ENCODE measurements at regions not wholly inside any gene's neighbourhood (a gene's known extent, or its start where the extent isn't known, plus 50 kb on each side); places are given as distances from the start of the nearest gene placed in this dataset.

DNA sequence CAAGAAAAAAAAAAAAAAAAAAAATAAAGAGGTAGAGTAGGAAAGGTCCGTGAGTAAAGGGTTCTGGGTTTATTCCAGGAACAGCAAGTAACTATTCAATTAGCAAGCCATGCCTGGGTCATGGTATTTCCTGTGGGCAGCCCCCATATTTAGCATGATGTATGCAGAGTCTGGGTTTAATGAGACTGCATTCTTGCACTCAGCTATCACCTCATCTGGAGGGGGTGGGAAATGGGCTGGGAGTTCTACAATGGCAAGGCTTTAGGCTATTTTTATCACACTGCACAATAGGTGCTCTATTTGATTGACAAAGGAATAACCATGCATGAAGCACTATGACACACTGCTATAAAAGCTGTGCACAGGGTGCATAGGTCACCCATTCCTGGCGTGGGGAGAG is 104.0 kb upstream of the CCL2 start:
- no peak for DNase-seq (ENCODE audit: extremely low read depth, low read depth)

DNA sequence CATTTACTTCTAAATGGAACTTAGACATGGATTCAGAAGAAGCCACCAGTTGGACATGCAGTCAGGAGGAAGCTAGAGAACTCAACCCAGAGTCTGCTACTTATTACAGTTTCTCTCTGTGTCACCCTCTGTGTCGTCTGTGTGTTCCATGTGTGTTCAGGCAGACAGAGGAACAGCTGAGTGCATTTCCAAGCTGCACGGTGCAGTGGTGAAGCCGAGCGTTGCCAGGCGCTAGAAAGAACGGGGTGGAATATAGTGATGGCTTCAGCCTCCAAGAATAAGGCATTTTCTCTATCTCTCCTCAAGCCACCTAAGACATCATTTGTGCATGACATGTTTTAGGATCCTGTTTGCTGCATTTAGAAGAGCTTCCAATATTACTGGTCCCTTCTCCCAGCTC is 101.1 kb upstream of the CCL2 start:
- DNase-seq (ENCODE audit: extremely low read depth, low read depth): no peak

DNA sequence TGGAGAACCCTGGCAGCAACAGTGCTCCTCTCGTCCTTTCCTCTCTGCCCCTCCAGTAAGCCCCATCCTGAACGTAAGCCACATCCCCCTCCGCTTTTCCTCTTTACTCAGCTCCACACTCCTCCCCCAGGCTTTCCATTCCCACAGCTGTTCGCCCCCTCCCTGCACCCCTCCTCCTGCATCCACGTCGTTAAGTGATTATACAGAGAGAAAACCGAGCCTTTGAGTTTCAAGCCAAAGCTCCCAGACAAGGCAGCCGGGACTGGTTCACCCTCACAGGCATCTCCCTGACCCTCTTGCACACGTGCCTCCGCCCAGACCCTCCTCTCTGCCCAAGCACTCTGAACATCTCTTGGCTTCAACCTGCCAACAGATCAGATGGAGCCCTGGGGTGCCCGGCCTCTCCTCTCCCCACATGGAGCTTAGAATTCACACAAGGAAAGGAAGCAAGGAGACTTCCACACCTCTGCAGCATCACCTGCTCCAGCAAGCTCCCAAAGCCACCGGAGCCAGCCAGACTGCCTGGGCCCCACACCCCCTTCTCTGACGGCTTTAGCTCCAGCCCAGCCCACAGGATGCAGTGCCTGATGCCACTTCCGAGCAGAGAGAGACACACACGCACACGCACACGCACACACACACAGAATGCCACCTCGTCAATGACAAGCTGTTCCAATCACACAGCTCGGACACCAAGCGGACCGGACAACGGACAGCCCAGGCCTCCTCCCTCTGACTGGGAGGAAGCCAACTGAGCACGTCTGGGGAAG is 99.9 kb upstream of the CCL2 start:
- DNase-seq (ENCODE audit: extremely low read depth, low read depth): no peak

DNA sequence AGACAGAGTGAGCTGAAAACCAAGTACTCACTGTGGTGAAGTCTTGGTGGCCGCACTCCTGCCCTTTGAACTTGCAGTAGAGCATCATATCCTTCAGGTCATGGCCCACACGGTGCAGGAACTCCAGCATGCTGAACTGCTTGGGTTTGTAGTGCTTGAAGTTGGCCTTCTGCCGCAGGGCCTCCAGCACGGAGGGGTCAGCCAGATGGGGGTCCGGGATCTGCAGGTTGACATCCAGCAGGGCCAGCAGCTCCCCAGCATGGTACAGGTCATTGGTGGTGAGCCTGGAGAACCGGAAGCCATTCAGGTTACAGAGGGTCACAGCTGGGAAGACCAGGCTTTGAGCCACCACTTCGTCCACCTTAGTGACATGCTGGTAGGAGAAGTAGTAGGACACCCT is 99.1 kb upstream of the CCL2 start:
- DNase-seq (ENCODE audit: extremely low read depth, low read depth): no peak

DNA sequence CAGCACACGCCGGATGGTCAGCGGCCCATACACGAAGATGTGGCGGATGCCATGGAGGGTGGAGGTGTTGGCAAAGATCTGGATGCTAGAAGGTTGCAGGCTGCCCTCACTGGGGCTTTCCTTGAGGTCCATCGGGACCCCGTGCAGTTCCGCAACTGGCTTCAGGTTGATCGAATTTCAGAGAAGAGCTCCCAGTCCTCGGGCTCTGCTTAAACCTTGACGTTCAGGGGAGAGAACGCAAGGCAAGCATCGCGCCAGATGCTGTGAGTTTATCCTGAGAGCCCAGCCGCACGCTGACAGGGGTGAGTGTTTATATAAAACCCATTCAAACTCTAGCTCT is 98.7 kb upstream of the CCL2 start:
- no peak for DNase-seq (ENCODE audit: extremely low read depth, low read depth)

DNA sequence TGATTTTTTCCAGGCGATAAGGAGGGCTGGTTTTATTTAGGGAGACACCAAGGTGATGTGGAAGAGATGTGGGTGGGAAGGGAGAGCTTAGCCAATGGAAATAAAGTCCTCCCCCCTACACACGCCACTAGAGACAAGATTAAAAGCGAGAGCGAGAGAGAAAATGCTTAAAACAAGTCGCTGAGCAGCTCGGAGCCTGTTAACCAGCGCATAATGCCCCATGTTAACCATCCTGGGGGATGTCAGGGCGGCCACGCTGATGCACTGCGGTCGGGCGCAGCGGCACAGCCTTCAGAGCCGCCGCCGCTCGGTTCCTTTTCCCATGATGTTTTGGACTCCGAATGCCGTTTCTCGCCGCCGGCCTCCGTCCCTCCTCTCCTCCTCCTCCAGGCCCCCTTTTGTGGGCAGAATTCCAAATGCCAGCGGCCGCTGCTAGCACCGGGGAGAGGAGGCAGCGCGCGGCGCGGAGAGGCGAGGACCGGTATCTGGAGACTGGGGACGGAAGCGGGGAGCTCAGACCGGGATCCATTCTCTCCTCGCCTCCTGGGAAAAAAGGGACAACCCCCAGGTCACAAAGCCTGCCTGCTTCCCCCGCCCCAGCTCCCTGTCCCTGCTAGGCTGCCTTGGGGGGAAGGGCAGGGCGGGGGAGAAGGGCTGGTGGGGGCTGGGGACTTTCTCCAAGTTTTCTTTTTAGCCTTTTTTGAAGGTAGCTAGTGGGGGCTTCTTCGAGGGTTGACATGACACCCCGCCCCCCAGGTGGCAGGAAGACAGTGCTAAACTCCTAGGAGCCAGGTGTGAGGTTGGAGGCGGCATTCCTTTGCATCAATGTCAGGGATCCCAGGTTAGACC is 98.1 kb upstream of the CCL2 start:
- no peak for DNase-seq (ENCODE audit: extremely low read depth, low read depth)

DNA sequence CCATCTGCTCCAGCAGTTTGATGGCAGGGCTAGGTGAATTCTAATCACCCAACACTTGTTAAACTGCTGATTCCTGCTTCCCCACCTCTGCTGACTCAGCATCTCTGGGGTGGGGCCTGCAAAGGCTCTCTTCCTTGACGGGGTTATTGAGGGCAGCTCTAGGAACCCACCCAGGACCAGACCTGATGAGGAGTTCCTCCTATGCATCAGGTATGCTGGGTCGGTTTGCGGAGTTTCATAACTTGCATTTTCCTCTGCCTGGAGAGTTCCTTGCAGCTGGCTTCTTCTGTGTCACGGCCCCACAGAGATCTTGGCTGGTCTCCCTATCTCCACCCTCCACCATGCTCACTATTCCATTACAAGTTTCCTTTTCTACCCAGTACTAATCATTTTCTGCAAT is 93.4 kb upstream of the CCL2 start:
- no peak for DNase-seq (ENCODE audit: extremely low read depth, low read depth)

DNA sequence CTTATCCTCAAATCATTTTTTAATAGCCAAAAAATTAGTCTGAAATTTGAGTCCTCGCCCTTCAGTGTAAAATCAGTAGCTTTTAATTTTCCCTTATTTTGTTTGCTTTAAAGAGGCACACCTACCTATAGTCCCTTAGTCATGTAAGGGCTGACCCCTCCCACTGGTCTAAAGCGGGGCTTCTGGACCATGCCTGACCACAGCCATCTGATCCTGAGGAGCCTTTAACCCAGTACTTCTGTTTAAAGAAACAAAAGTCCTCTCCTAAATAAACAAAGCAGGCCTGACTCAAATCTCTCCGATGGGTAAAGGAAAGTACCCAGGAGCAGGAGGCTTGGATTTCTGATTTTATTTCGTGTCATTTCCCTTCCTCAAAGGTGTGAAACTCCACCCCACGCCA is 92.0 kb upstream of the CCL2 start:
- no peak for DNase-seq (ENCODE audit: extremely low read depth, low read depth)

DNA sequence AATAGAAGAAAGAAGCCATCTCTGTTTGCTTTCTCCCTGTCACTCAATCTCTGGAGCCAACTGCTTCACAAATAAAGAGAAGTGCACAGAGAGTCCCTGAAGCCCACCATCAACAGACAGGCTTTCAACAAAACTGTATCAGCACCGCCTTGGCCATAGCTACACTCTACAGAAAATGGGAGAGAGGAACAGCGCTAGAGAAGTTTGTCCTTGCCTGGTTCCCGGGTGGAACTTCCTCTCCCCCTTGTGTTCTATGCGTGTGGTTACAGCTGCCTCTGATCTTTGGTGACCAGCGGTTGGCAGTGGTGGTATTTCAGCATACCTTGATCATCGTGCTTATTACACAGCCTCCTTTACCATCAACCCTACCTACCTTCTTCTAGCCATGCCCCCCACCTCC is 91.4 kb upstream of the CCL2 start:
- no peak for DNase-seq (ENCODE audit: extremely low read depth, low read depth)

DNA sequence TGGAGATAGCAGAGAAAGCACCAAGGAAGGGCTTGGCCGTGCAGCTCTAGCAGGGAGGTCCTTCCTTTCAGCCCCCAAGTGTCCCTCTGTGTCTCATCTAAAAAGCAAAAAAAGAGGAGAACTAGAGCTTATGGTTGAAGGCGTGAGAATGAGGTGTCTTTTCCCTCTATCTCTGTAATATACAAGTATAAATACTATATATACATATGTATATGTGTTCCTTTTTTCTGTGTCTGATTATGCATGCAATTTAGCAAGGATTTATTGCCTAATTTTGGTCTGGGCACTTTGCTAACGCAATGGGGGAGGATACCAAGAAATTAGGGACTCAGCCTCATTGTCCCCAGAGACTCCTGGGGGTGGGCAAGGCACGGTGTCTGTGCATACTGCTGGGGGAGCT is 90.2 kb upstream of the CCL2 start:
- no peak for DNase-seq (ENCODE audit: extremely low read depth, low read depth)

DNA sequence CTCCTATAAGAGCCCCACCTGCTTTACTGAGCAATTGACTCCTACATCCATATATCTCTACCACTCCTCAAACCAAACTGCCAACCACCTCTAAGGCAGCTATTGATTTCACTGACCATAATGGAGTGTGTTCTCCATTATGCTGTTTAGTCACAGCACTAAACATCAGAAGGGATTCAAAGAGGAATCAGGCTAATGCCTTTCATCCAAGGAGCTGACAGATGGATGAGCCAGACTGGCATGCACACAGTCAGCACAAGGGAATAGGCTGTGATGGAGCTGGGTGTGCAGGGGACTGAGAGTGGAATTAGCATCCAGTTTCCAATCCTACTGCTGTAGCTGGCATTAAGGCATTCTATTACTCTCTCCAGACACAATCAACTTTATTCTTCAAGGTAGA is 88.7 kb upstream of the CCL2 start:
- no peak for DNase-seq (ENCODE audit: extremely low read depth, low read depth)

DNA sequence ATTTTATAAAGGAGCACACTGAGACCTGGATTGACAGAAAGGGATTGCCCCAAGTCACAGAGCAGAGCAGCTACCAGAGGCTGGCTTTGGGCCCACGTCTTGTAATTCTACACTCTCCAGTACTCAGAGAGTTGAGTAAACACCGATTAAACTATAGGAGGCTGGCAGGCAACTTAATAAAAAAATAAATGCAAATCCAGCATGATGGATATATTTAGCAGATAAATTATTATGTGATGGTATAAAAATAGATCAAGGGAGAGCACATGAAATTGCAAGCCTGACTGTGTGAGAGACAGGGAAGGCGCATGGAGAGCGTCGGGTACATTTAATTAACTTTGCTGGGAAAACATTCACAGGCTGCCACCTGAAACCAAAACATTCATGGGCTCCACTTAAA is 87.7 kb upstream of the CCL2 start:
- no peak for DNase-seq (ENCODE audit: extremely low read depth, low read depth)

DNA sequence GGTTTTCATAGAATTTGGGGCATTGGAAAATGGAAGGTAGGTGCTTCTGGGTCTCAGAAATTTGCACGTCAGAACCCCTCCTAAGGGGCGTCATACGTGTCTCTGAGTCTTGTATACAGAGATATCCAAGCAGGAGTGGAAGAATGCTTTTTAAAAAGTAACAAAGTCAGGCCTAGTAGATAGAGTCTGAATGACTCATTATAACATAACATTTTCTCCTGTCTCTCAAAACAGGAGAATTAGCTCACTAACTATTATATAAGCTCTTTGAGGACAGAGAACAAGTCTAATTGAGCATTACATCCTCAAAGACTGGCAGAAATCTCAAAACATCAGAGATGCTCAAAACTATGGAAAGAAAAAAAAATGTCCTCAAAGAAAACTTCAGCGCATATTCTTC is 86.1 kb upstream of the CCL2 start:
- no peak for DNase-seq (ENCODE audit: extremely low read depth, low read depth)

DNA sequence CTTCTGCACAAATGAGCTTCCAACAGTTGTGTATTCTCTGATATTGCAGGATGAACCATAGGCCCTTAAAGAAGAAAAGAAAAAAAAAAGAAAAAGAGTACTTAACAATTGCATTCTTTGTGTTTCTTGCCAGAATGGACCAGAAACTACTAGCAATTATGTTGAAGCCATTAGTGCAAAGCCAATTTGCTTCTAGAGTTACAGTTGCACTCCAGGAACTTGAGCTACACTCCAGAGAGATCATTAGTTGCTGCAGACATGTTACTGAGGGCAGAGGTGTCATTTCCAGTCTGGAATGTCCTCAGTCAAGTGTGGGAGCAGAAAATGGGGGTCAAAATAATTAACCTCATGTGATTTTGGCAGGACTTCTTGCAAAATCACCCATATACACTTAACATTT is 85.6 kb upstream of the CCL2 start:
- DNase-seq (ENCODE audit: extremely low read depth, low read depth): no peak

DNA sequence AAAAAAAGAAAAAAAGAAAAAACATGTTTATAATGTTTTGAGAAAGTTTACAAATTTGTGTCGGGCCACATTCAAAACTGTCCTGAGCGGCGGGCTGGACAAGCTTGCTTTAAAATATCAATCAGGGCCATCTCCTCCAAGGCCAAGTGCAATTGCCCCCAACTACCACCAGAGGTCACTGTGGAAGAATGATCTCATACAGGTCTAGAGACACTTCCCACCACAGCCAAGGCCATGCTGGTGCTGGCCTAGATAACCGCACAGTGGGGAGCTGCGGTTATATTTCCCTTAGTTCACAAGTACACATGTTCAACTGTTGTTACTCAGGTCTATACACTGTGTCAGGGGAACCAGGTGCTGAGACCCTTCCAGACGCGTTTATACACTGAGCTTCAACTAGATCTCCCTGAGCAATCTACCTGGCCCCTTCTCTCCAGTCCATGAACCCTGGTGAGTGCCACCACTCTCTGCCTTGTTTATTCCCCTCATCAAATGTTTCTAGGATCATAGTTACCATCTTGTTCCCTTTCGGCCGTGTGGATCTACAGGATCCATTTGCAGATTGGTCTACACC is 83.8 kb upstream of the CCL2 start:
- DNase-seq (ENCODE audit: extremely low read depth, low read depth): peak; percentile 51

DNA sequence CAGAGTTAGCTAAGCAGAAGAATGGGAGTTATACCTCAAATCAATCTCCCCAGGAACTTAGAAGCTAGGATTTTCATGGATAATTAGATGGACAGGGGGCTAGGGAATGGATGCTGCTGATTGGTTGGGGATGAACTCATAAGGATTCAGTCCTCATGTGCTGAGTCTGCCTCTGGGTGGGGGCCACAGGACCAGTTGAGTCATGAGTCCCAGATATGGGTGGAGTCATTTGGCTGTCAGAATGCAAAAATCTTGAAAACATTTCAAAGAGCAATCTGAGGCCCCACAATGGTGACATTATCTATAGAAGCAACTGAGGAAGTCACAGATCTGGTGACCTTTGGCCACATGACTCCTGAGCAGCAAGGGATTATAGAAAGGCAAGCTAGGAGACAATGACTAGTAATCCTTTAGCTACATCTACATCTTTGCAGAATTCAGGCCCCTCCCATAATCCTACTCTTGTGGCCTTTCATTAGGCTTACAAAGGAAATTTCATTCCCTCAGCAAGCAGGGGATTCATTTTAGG is 82.6 kb upstream of the CCL2 start:
- DNase-seq (ENCODE audit: extremely low read depth, low read depth): no peak

DNA sequence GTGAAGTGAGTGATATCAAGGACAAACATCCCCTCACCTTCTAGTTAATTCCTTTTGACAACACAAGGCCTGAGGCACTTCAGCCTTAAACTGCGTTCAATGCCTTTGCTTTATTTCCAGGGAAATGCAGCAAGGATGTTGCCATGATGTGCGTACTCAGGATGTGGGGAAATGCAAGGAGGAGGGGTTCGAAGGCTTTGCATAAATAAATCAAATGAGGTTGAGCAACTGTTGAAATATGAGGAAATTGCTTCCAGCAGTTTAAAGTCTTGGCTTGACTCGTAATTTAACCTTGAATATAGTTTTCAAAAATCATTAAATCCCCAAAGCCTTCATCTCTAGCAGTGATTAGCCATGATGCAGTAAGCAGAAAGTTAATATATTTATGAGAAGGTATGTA is 81.8 kb upstream of the CCL2 start:
- DNase-seq (ENCODE audit: extremely low read depth, low read depth): no peak

DNA sequence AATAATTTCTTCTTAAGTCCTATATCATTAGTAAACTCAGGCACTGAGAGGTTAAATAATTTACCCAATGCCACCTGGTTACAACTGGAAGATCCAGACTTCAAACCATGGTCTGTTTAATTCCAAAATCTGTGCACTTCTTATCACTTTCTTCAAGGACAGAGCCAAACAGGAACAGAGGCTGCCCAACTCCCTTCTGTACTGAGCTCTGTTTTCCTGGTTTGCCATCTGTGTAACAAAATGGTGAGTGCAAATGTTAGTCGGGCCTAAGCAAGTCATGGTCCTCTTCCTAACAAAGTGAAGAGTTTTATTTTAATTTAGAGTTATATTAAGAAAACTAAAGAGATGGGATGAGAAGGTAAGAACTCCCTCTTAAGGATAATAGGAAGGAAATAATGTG is 80.6 kb upstream of the CCL2 start:
- no peak for DNase-seq (ENCODE audit: extremely low read depth, low read depth)

DNA sequence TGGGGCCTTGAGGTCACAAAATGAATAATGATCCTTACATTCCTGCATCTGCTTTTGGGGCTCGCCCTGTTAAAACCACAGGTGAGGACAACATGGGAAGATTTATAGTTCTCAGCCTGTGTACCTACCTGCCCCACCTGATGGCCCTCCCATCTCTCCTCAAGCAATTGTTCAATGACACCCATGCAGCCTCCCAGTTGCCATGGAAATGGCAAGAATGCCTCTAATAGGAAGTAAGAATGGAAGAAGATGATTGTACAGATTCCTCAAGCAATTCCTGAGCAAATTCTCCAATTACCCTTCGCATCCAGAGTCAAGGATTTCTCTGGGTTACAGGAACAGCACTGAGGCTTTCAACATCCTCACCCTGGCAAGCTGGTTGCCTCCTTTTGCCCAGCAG is 78.6 kb upstream of the CCL2 start:
- DNase-seq (ENCODE audit: extremely low read depth, low read depth): no peak

DNA sequence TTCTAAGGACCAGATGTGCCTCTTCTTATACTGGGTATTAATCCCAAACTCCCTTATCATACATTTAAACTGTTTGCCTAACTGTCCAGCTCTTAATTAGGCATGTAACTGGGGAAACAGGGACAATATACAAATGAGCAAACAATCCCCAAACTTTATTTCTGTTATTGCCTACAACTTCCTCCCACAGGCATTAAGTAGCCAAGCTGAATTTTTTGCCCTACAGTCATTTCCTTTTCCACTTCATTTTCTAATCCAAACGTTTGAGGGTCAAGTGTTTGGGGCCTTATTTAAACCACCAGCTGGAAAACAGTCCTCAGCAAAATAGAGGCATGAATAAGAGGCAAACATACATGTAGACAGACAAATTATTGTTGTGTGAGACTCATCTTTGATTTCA is 77.4 kb upstream of the CCL2 start:
- DNase-seq (ENCODE audit: extremely low read depth, low read depth): no peak

DNA sequence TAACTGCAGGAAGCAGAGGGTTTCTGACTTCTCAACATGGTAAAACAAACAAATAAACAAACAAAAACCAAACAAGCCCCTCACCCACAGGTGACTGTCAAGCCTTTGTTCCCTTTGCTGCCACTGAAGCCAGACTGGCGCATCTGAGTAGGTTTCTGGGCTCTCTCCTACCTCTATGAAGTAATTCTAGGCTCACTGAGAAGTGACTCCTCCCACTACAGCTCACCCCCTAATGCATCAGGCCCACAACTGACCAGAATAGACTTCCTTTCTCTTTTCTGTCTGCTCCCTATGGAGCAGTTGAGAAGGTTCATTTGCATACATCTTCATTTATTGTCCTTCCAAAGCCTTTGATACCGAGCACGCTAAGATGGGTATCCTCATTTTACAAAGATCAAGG is 77.0 kb upstream of the CCL2 start:
- DNase-seq (ENCODE audit: extremely low read depth, low read depth): no peak

Data from NCI-H460 (cell line).